GM12874 (cell line): ENCODE measurements at regions not wholly inside any gene's neighbourhood (a gene's known extent, or its start where the extent isn't known, plus 50 kb on each side); places are given as distances from the start of the nearest gene placed in this dataset.

Experiments used
- TF ChIP-seq, protein P1 (sequence below): IDR thresholded peaks from 2 replicates; pipeline ENCODE4 v1.5.1; 2011; ENCODE audit warnings: low read depth, mild to moderate bottlenecking, control low read depth, low read length, moderate library complexity; ENCODE audit not compliant: insufficient read depth

DNA sequence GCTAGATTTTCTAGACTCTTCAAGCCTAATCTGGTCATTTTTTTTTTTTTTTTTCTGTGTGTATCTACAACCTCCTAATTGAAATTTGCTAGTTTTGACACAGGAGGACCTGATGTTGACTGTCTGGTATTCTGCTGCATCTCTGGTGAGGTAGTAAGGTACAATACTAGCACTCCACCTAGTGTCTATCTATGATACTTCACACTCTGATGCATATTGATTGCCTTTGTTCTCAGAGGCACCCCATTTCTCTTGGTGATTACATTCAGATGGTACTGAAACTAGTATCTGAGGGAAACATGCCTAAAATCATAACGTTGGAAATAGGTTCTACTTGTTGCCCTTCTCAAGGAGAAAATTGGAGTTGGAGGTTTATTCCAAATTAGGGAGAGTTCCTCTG is 930.5 kb upstream of the NOVA1 start:
- TF ChIP-seq, protein P1, sequence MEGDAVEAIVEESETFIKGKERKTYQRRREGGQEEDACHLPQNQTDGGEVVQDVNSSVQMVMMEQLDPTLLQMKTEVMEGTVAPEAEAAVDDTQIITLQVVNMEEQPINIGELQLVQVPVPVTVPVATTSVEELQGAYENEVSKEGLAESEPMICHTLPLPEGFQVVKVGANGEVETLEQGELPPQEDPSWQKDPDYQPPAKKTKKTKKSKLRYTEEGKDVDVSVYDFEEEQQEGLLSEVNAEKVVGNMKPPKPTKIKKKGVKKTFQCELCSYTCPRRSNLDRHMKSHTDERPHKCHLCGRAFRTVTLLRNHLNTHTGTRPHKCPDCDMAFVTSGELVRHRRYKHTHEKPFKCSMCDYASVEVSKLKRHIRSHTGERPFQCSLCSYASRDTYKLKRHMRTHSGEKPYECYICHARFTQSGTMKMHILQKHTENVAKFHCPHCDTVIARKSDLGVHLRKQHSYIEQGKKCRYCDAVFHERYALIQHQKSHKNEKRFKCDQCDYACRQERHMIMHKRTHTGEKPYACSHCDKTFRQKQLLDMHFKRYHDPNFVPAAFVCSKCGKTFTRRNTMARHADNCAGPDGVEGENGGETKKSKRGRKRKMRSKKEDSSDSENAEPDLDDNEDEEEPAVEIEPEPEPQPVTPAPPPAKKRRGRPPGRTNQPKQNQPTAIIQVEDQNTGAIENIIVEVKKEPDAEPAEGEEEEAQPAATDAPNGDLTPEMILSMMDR, result no peak

DNA sequence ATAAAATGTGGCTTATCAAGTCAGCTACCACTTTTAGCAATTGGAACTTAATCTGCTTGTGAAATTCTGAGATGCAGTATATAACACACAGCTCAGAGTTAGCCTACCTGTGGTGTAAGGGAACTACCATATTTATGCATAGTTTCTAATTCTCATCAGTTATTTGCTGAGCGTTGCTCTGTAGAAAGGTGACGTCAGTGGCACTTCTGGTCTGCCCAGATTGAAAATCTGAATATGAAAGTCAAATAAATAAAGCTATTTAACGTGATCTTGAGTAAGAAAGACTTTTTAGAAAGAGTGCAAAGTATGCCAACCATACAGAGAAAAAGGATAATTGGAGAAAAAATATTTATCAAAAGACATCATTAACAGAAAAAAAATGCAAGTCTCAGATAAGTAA is 938.9 kb upstream of the NOVA1 start:
- TF ChIP-seq, protein P1, result no peak

DNA sequence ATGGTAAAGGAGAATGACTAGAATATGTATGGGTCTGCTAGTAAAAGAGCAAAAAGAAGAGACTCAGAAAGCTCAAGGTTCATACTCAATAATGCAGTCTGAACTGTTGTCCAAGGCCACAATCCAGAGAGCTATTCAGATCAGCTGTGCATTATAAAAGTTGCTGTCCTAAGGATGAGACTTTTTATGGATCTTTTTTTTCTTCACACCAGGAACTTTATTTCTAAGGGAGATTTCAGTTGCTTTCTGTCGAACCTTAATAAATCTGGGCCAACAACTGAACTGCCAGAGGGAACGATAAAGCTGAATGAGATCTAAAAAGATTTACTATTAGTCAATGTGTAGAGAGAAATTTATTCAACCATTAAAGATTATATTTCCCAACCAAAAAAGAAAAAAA is 948.3 kb upstream of the NOVA1 start:
- TF ChIP-seq, protein P1, result no peak

DNA sequence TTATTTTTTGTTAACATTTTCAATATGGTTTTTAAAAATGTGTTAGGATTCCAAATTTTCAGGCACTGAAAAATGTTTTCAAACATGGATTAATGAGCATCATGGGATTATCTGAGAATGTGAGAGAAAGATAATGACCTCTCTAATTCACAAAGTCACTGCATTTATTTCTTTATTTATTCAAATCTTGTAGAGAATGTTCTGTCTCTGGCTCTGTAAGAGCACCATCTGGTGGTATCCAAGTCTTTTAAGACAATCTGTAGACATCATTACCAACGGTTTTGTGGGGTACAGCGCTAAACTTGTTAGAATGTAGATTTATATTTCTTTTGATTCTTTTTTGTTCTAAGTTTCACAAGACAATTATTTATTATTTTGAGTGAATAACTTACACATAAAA is 956.0 kb upstream of the NOVA1 start:
- TF ChIP-seq, protein P1, result no peak

DNA sequence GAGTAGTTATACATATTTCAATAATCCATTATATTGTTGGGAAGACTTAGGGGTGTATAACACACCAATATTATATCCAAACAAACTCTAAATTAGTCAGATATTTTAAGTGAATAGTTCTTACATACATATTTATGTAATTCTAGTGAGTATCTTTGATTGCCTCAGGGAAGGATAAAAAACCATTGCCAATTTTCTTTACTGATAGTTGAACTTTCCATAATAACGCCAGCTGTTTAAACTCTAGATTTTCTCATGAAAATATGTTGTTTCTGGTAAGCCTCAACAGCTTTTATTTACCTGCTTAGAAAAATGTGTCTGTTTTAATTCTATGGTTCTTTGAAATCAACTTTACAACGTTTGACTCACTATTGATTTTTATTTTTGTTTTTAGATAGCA is 959.6 kb upstream of the NOVA1 start:
- TF ChIP-seq, protein P1, result no peak

DNA sequence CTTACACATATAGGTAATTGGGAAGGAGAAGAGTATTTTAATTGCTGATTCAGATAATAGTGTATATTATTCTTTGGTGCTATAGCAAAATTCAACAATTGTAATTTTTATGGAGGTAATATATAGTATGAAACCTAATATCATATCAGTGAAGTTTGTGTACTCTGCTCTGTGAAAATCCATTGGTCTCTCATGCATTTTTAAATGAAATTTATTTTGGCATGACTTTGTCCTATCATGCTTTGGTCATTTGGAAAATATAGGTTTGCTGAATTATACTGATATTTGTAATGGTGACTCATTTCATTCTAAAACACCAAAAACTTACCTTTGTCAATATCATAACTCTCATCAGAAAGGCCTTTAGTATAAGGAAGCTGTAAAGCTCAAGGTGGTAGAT is 962.0 kb upstream of the NOVA1 start:
- TF ChIP-seq, protein P1, result no peak

DNA sequence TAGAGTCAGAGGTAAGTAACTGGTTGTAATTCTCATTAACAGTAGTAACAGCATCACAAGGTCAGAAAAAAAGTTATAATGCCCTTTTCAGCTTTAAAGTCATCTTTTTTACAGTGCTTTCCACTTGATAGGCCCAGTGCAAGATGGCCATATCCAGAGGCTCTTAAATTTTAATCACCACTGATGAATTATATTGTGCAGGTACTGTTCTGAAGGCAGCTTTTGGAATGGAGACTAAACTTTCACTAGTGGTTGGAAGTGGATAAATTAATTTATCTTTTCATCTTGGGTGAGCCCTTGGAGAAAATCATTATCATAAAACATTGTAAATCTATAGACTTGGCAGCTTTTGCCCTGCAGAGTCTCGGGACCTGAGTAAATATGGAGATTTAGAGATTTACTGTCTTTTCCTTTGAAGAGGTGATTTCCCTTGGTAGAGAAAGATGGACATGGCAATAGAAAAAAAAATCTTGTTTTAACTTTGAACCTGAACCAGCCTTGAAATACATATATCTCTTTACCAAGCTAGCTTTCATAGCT is 969.1 kb upstream of the NOVA1 start:
- TF ChIP-seq, protein P1, result no peak
